ENCODE measurements at regions not wholly inside any gene's neighbourhood (a gene's known extent, or its start where the extent isn't known, plus 50 kb on each side); places are given as distances from the start of the nearest gene placed in this dataset.

DNA sequence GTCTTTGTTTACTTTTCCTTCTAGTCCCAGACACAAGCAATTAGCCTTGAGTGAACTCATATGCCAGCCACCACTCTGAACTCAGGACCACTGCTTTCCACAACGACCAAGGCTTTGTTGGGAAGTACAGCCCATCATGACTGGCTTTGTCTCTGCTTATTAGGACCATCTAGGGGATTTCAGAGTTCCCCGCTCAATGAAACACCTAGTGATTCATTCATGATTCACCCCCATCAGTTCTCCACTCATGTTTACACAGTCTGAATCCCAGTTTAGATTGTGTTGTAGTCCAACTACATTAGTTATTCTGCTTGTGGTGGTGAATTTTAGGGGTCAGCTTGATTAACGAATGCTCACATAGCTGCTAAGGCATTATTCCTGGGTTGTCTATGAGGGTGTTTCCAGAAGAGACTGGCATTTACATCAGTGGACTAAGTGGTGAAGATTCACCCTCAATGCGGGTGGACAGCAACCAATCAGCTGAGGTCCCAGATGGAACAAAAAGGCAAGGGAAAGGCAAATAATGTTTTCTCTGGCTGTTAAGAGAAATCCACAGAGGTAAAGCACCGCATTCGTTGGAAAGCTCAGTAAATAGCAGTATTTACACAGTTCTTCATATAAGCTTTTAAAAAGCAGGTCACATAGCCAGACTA lies 122.7 kb downstream of the RGS21 start:
- no peak for TF ChIP-seq CTCF (conservative IDR thresholded peaks at IDR 0.05 in 1 of 2, IDR thresholded peaks at IDR 0.05 in 1 of 2; ENCODE audit: extremely low read depth in 1 of 2, insufficient read depth in 1 of 2, low read depth in 1 of 2, low read length in 2 of 2)
- TF ChIP-seq EZH2 (IDR thresholded peaks at IDR 0.05; ENCODE audit: borderline replicate concordance, low read length): no peak

Measured in mammary epithelial cell (primary cell).